ENCODE measurements at regions not wholly inside any gene's neighbourhood (a gene's known extent, or its start where the extent isn't known, plus 50 kb on each side); places are given as distances from the start of the nearest gene placed in this dataset.

GRCh38 chr18:75854808-75855207 lies 427.3 kb upstream of the SMIM21 start:
- Histone ChIP-seq H3K4me1 (replicated peaks in 1 of 2) (no peaks in the 10 kb centered on the region), H3K9me3 (replicated peaks in 1 of 3) (no peaks in the 10 kb centered on the region), H3K27ac (no peak overlapping the region), H3K4me3 (no peak overlapping the region), H3K36me3 (replicated peaks in 1 of 2) (no peaks in the 10 kb centered on the region), H3K27me3 (no peaks in the 10 kb centered on the region)
- WGBS, 4 donors: 90 to 93% (median 91%) methylated on average over 10 of the region's 10 CpGs
- TF ChIP-seq CTCF (IDR thresholded peaks at IDR 0.05) (no peak), POLR2A (IDR thresholded peaks at IDR 0.05) (no peak)
- no peak for DNase-seq
- intact Hi-C loops (cut with DNase I): no loop called here

- Histone ChIP-seq H3K36me3 (replicated peaks in 1 of 2) (no peaks in the 10 kb centered on the region), H3K27me3 (no peaks in the 10 kb centered on the region), H3K4me3 (no peak overlapping the region), H3K27ac (no peak overlapping the region), H3K4me1 (replicated peaks in 1 of 2) (no peaks in the 10 kb centered on the region), H3K9me3 (replicated peaks in 1 of 3) (no peaks in the 10 kb centered on the region)
- no peak for DNase-seq
- intact Hi-C loops (cut with DNase I): no loop called here
- TF ChIP-seq POLR2A (IDR thresholded peaks at IDR 0.05) (no peak), CTCF (IDR thresholded peaks at IDR 0.05) (no peak)
- WGBS, 4 donors: 74 to 77% (median 75%) methylated on average over 4 of the region's 4 CpGs
Measured at GRCh38 chr18:75854174-75854573, 426.7 kb upstream of the SMIM21 start.

DNA sequence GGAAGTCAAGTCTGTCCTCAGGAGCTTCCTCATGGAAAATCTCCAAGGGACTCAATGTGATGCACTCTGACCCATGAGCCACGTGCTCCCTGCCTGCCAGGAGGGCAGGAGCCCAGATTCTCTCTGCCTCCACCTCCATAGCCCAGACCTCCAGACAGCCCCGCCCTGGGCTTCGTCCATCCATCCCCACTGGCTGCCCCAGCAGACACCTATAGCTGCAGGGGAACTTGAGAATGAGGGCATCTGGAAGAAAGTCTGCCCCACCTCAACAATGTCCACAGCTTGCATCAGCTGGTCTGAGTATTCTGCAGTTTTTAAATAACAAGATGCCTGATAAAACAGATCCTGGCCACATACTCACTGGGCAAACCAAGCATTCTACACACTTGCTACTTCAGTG lies 418.8 kb upstream of the SMIM21 start:
- no peak for DNase-seq
- no peaks in the 10 kb centered on the region for H3K4me1 ChIP-seq (replicated peaks in 1 of 2)
- H3K27ac ChIP-seq: no peak overlapping the region
- no peaks in the 10 kb centered on the region for H3K36me3 ChIP-seq (replicated peaks in 1 of 2)
- WGBS, 4 donors: 72 to 87% (median 81%) methylated on average over 3 of the region's 3 CpGs
- no peaks in the 10 kb centered on the region for H3K9me3 ChIP-seq (replicated peaks in 1 of 3)
- H3K27me3 ChIP-seq: no peaks in the 10 kb centered on the region
- TF ChIP-seq POLR2A (IDR thresholded peaks at IDR 0.05) (no peak), CTCF (IDR thresholded peaks at IDR 0.05) (no peak)
- intact Hi-C loops (cut with DNase I): no loop called here
- H3K4me3 ChIP-seq: no peak overlapping the region

DNA sequence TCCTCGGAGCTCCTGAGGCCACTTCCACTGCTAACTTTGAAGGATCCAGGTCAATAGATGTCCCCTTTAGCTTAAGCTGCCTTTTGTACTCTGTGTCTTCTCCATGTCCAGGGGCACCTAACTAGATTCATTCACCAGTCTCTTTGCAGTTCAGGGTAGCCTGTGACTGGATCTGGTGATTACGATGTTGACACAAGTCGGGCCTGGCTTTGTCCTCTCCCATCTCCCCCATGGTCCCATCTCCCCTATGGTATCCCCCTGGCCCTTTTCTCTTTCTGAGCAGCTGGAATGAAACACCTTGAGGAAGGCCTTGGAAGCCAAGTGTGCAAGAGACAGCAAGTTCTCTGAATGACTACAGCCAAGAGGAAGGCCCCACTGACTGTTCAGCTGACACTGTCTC lies 417.9 kb upstream of the SMIM21 start:
- H3K9me3 ChIP-seq (replicated peaks in 1 of 3): no peaks in the 10 kb centered on the region
- no peak overlapping the region for H3K4me3 ChIP-seq
- intact Hi-C loops (cut with DNase I): no loop called here
- no peaks in the 10 kb centered on the region for H3K36me3 ChIP-seq (replicated peaks in 1 of 2)
- H3K4me1 ChIP-seq (replicated peaks in 1 of 2): no peaks in the 10 kb centered on the region
- H3K27ac ChIP-seq: no peak overlapping the region
- TF ChIP-seq CTCF (IDR thresholded peaks at IDR 0.05): no peak
- no peak for TF ChIP-seq POLR2A (IDR thresholded peaks at IDR 0.05)
- no peaks in the 10 kb centered on the region for H3K27me3 ChIP-seq
- 84 to 95% (median 87%) methylated on average over 3 of the region's 3 CpGs for WGBS, 4 donors
- no peak for DNase-seq

Data from adrenal gland (tissue), 9 donors.